HG03558 (cell line): ENCODE measurements at regions not wholly inside any gene's neighbourhood (a gene's known extent, or its start where the extent isn't known, plus 50 kb on each side); places are given as distances from the start of the nearest gene placed in this dataset.
"Not testable (repeated sequence)": the region's sequence is repeated elsewhere in the genome, so short reads cannot be mapped to it uniquely, and the experiment has no call there.

ENCODE experiments used
- ATAC-seq: cut with Tn5 transposase; IDR thresholded peaks from one replicate; pipeline ENCODE4 v1.9.1; 2021; ENCODE audit warnings: moderate number of reproducible peaks; ENCODE audit not compliant: unreplicated experiment; ENCODE audit errors: extremely low read depth

DNA sequence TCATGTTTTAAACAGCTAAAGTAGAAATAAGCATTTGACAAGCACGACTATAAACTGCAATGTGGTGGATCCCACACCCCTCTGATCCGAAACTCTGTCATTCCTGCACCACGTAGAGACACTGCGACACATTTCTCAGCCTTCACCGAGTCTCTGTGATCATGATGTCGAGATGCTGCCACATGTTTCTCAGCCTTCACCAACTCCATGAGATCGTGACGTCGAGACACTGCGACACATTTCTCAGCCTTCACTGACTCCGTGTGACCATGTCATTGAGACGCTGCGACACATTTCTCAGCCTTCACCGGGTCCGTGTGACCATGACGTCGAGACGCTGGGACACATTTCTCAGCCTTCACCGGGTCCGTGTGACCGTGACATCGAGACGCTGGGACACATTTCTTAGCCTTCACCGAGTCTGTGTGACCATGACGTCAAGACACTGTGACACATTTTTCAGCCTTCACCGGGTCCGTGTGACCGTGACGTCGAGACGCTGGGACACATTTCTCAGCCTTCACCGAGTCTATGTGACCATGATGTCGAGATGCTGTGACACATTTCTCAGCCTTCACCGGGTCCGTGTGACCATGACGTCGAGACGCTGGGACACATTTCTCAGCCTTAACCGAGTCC lies 143.0 kb downstream of the TTLL2 start:
- no peak for ATAC-seq

DNA sequence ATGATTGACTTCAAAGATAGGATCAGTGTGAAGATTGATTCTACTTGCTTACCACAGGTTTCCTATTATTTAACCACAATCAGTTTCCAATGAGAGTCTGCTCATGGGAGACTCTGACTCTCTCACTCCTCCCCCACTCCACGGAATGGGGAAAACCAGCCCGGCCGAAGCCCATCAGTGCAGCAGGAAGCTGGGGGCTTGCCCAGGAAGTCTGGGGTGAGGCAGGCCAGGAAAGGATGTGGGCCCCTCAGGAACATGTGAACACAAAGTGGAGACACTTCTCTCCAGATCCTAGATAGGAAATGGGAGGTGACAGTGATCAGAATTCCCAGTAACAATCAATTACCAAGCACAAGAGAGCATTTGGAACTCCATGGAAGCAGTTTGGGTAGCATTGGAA lies 144.2 kb downstream of the TTLL2 start:
- ATAC-seq: no peak

DNA sequence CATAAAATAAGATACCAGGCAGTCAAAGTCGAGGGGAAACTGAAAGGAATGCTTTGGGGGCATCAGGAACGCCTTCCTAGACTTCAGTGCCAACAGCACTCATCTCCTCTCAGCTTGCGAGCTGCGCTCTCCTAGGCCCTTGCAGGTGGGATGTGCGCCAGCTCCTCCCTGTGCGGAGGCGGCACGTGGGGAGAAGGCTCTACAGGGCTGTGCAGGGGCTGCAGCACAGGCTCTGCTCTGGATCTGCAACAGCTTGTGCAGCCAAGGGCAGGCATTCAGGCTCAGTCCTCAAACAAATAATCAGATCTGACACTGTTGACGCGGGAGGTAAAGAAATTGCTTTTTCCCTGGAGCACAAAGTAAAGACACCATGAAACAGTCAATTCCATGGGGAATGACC lies 144.8 kb downstream of the TTLL2 start:
- ATAC-seq: no peak

- ATAC-seq: no peak
These were observed 145.4 kb downstream of the TTLL2 start for GRCh38 chr6:167470101-167470835.

- no peak for ATAC-seq
These were observed 146.1 kb downstream of the TTLL2 start for GRCh38 chr6:167470836-167471547.

GRCh38 chr6:167471548-167471930 lies 146.7 kb downstream of the TTLL2 start:
- no peak for ATAC-seq

- ATAC-seq: no peak
These were observed 147.3 kb downstream of the TTLL2 start for GRCh38 chr6:167472148-167472547.

GRCh38 chr6:167472880-167473279 lies 148.0 kb downstream of the TTLL2 start:
- ATAC-seq: no peak

GRCh38 chr6:167474171-167474570 lies 149.3 kb downstream of the TTLL2 start:
- ATAC-seq: no peak

DNA sequence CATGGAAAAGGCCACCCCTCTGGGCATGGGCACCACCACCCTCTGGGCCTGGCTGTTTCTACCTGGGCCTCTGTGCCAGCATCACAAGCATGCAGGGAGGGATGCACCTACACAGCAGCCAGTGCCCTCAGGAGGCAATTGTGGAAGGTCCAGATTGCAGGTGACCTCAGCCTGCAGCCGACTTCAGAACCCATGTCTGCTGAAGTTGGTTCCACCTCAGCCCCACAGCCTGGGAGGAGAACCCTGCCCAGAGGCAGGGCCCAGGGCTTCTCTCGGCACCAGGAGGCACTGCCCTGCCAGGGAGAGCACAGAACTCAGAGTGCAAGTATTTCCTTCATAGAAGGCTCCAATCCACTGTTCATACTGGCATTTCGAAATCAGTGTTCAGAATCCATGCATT lies 149.8 kb downstream of the TTLL2 start:
- no peak for ATAC-seq

- ATAC-seq: no peak
These were observed 151.1 kb downstream of the TTLL2 start for GRCh38 chr6:167475947-167476346.

- ATAC-seq: no peak
These were observed 152.1 kb downstream of the TTLL2 start for GRCh38 chr6:167476844-167477595.

GRCh38 chr6:167477688-167478087 lies 152.8 kb downstream of the TTLL2 start:
- no peak for ATAC-seq

DNA sequence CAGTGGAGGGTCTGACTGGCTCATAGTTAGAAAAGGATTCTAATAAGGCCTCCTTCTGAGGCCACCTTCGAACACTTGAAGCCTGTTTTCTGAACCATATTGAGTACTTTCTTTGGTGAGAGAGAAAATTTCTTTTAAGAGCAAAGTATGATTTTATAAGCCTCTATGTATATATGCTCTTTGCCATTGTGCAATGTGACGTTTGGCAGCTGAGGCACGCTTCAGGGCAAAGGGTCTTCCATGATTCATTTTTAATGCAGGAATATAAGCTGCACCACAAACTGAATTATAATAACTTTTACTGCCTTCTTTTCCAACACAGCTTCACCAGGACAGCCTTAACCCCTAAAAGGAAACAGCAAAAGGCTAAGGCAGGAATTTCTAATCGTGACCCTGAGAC lies 154.4 kb downstream of the TTLL2 start:
- no peak for ATAC-seq

- ATAC-seq: no peak
These were observed 155.2 kb downstream of the TTLL2 start for GRCh38 chr6:167479901-167480648.

- ATAC-seq: no peak
These were observed 156.5 kb downstream of the TTLL2 start for GRCh38 chr6:167481307-167481926.

DNA sequence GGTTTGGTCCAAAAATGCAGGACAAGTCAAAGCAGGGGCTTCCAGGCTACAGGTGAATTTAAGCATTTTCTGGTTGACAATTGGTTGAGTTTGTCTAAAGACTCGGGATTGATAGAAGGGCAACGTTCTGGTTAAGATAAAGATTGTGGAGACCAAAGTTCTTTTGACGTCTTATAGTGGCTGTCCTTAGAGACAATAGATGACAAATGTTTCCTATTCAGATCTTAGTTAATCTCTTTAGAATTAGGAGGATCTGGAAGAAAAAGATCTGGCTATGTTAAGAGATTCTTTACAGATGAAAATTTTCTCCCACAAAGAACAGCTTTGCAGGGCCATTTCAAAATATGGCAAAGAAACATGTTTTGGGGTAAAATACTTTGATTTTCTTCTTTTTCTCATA lies 157.9 kb downstream of the TTLL2 start:
- ATAC-seq: not testable (repeated sequence)

DNA sequence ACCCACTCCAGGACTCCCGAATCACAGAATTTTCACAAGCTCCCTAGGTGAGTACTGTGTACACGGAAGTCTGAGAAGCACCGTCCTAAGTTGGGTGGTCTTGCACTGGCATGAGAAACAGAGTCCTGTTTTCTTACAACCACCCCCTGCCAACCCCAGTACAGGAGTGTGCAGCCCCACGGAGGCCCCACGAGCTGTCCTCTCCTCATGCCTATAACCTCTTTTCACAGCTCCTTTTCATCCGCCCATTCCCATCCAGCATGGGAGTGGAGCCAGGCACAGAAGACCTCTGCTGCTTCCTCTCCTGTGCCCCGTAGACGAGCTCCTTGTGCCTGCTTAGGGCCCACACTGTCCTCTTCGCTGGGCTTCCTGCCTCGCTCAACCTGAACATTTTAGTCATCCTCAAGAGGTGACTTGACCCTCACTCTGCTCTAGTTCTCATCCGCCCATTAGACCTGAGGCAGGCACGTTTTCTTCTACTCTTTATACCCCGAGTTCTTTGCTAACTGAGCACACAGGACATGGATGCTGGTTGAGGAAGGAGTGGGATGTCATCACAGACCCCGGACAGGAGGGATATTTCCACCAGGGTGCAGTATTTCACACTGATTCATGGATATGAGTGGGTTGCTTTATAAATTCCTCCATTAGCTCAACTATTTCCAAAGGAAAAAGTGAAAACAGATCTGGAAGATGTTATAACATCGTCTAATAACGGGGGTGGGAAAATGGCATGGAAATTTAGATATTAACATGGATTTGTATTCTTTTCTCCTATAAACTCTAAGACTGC lies 160.5 kb downstream of the TTLL2 start:
- ATAC-seq: no peak
